Peyer's patch (tissue), 4 donors: ENCODE measurements at regions not wholly inside any gene's neighbourhood (a gene's known extent, or its start where the extent isn't known, plus 50 kb on each side); places are given as distances from the start of the nearest gene placed in this dataset.
A peak's percentile ranks its signal among the peaks of the same experiment; 100 is the strongest.

Experiments used
- DNase-seq, 3 donors: peaks; one replicate each; pipeline ENCODE4 v3.0.0-alpha.2; 2017 to 2019
- H3K27ac ChIP-seq, 4 donors: fragments of 200-600 bp; sonication (generic); one replicate each; pipeline ENCODE4 v1.5.1; 2016 to 2019
- H3K27me3 ChIP-seq, 2 donors: fragments of 200-600 bp; sonication (generic); one replicate each; pipeline ENCODE4 v1.5.1; 2019
- H3K36me3 ChIP-seq, 3 donors: fragments of 200-600 bp; sonication (generic); one replicate each; pipeline ENCODE4 v1.5.1; 2016 to 2019
- H3K4me1 ChIP-seq, 4 donors: fragments of 200-600 bp; sonication (generic); one replicate each; pipeline ENCODE4 v1.5.1; 2016 to 2019
- H3K4me3 ChIP-seq, 4 donors: fragments of 200-600 bp; sonication (generic); 1 replicate in 3 of 4; 2 replicates in 1 of 4; pipeline ENCODE4 v1.5.1; 2016 to 2019; ENCODE audit warnings: mild to moderate bottlenecking in 1 of 4
- H3K9me3 ChIP-seq, 4 donors: fragments of 200-600 bp; sonication (generic); one replicate each; pipeline ENCODE4 v1.5.1; 2016 to 2019; ENCODE audit warnings: mild to moderate bottlenecking in 1 of 4
- POLR2A ChIP-seq, 2 donors: fragments of 450-650 bp; IDR thresholded peaks; one replicate each; pipeline ENCODE4 v1.5.1; 2017; ENCODE audit warnings: antibody characterized with exemption in 2 of 2, mild to moderate bottlenecking in 2 of 2, moderate library complexity in 2 of 2
- TF ChIP-seq, protein P1 (sequence below), 6 experiments: fragments of 450-650 bp in 4 of 6; fragments of 200-600 bp in 2 of 6; sonication (generic) in 1 of 6; IDR thresholded peaks; one replicate each; pipeline ENCODE4 v1.5.1; 2017 to 2019; ENCODE audit warnings: antibody characterized with exemption in 6 of 6, mild to moderate bottlenecking in 3 of 6, moderate library complexity in 1 of 6

DNA sequence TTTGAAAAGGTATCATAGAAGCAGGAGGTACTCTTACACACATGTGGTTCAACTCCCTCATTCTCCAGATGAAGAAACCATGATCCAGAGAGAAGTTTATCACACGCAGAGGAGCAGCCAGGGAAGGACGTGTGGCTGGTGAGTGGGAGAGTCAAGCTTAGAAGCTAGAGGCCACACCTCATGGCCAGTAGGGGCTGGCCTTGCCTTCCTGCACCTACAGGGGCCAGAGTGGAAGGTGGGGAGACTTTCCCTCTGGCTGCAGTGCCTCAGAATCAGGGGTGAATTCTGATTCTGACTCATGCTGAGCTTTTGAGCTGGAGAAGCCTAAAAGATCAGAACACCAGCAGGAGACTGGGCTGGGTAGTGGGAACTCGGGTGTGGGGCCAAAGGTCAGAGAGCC lies 1067.9 kb downstream of the BCL11B start:
- Histone ChIP-seq H3K36me3 (no peaks in the 10 kb centered on the region), H3K4me1 (no peaks in the 10 kb centered on the region), H3K9me3 (no peaks in the 10 kb centered on the region), H3K27ac (no peak overlapping the region), H3K27me3 (no peaks in the 10 kb centered on the region), H3K4me3 (no peak overlapping the region)
- TF ChIP-seq POLR2A (IDR thresholded peaks at IDR 0.05) = no peak
- TF ChIP-seq, protein P1, sequence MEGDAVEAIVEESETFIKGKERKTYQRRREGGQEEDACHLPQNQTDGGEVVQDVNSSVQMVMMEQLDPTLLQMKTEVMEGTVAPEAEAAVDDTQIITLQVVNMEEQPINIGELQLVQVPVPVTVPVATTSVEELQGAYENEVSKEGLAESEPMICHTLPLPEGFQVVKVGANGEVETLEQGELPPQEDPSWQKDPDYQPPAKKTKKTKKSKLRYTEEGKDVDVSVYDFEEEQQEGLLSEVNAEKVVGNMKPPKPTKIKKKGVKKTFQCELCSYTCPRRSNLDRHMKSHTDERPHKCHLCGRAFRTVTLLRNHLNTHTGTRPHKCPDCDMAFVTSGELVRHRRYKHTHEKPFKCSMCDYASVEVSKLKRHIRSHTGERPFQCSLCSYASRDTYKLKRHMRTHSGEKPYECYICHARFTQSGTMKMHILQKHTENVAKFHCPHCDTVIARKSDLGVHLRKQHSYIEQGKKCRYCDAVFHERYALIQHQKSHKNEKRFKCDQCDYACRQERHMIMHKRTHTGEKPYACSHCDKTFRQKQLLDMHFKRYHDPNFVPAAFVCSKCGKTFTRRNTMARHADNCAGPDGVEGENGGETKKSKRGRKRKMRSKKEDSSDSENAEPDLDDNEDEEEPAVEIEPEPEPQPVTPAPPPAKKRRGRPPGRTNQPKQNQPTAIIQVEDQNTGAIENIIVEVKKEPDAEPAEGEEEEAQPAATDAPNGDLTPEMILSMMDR (IDR thresholded peaks at IDR 0.05) = no peak
- DNase-seq = no peak

DNA sequence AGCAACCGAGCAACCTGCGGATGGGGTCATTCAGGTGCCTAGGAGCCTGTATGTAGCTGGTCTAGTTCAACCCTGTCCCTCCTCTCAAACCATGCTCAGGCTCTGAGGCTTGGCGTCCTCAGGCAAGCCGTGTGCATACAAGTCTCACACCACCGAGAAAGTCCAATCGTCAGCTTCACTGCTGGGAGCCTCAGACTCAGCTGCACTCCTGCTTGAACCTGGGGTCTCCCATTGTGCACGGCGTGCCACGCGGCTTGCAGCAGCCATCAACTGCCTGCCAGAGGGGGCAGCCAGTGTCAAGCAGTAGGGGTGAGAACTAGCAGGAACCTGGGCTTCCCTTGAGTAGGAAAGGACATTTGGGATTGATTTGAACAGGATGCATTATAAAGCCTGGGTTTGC lies 1064.6 kb downstream of the BCL11B start:
- TF ChIP-seq POLR2A (IDR thresholded peaks at IDR 0.05) = no peak
- TF ChIP-seq, protein P1 (IDR thresholded peaks at IDR 0.05) = no peak
- Histone ChIP-seq H3K9me3 (no peaks in the 10 kb centered on the region), H3K27me3 (no peaks in the 10 kb centered on the region), H3K4me3 (no peak overlapping the region), H3K27ac (no peak overlapping the region), H3K4me1 (no peaks in the 10 kb centered on the region), H3K36me3 (no peaks in the 10 kb centered on the region)
- DNase-seq = no peak

DNA sequence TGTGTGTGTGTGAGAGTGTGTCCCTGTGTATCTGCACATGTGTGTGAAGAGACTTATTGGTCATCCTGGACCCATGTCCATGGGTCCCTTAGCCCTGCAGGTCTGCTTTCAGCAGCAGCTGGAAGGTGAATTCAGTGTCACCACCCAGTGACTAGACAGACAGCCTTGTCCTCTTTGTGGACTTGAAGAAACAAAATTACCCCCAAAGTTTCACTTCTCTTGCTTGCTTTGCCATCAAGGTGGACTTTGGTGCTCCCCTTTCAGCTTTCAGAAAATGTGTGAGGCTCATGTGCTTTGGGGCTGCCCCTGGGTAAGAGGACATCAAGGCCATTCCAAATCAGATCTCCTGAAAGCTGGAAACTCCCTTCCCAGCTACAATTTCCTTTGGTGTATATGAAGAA lies 1063.8 kb downstream of the BCL11B start:
- Histone ChIP-seq H3K9me3 (no peaks in the 10 kb centered on the region), H3K36me3 (no peaks in the 10 kb centered on the region), H3K27ac (no peak overlapping the region), H3K4me3 (no peak overlapping the region), H3K27me3 (no peaks in the 10 kb centered on the region), H3K4me1 (no peaks in the 10 kb centered on the region)
- no peak for DNase-seq
- no peak for TF ChIP-seq POLR2A (IDR thresholded peaks at IDR 0.05)
- TF ChIP-seq, protein P1 (IDR thresholded peaks at IDR 0.05) = no peak

DNA sequence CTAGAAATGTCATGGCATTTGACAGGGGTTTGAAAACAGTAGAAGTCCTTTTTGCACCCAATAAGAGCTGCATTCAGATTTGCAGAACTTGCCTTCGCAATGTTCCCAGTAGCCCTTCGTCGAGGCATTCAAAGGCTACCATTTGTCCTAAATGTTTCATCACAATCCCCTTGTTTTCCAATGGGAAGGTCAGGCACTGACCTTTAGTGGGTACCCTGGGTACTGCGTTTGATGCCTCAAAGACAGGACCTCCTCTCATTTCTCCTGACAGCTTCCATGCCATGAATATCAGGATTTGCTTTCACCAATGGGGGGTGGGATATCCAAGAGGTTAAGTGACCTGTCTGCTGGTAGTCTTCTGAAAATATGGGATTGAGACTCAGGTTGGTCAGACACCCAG lies 1063.1 kb downstream of the BCL11B start:
- Histone ChIP-seq H3K27ac (no peak overlapping the region), H3K4me1 (no peaks in the 10 kb centered on the region), H3K9me3 (no peaks in the 10 kb centered on the region), H3K4me3 (no peak overlapping the region), H3K36me3 (no peaks in the 10 kb centered on the region), H3K27me3 (no peaks in the 10 kb centered on the region)
- DNase-seq = no peak
- no peak for TF ChIP-seq POLR2A (IDR thresholded peaks at IDR 0.05)
- TF ChIP-seq, protein P1 (IDR thresholded peaks at IDR 0.05) = no peak

DNA sequence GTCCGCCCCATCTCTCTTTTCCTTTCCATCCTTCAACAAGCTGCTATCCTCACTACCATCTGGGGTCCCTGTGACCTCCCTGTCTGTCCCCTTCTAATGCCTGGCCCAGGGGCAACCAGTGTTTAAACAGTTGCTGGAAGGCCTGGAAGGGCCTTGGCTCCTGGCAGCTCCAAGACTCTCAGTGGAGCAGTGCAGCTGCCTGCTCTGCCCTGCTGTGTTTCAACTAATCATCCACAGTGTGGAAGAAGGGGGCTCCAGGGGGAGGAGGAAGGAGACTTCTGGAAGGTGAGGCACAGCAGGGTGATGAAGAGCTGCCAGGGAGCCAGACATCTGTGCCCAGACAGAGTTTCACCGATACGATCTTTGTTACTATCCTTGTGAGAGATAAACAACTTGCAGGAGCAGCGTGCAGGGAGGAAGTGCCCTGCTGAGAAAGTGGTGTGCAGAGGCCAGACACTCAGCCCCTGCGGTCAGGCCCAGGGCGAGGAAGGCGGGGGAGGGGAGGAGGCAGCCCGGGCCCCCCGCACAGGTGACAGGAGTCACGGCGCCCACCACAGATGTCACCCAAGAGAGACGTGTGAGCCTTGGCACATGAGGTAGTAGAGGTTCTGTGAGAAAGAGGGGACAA lies 1061.8 kb downstream of the BCL11B start:
- H3K4me3 ChIP-seq = no peak overlapping the region
- H3K4me1 ChIP-seq = no peaks in the 10 kb centered on the region
- TF ChIP-seq, protein P1 (IDR thresholded peaks at IDR 0.05) = no peak
- no peak for TF ChIP-seq POLR2A (IDR thresholded peaks at IDR 0.05)
- H3K36me3 ChIP-seq = no peaks in the 10 kb centered on the region
- no peaks in the 10 kb centered on the region for H3K27me3 ChIP-seq
- peak in 1 of 3 donors; percentile 36 for DNase-seq
- H3K27ac ChIP-seq = peak overlapping the region in 2 of 4 donors; percentile 19 to 62
- H3K9me3 ChIP-seq = no peaks in the 10 kb centered on the region

DNA sequence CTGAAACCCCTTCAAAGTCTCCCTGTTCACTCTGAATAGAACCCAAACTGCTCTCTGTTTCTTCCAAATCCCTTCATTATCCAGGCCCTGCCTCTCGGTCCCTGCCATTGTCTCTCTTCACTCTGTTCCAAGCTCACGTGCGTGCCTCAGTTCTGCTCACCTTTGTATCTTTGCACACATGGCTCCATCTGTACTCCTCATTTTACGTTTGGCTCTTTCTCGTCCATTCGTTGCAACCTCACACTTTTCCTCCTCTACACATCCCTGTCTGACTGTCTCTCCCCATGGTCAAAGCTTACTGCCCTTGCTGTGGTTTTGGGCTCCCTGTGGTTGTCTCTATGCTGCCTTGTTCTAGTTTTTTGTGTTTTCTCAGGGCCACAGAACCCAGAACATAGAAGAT lies 1054.5 kb downstream of the BCL11B start:
- Histone ChIP-seq H3K4me1 (no peaks in the 10 kb centered on the region), H3K4me3 (no peak overlapping the region), H3K9me3 (no peaks in the 10 kb centered on the region), H3K27ac (no peak overlapping the region), H3K36me3 (no peaks in the 10 kb centered on the region), H3K27me3 (no peaks in the 10 kb centered on the region)
- no peak for TF ChIP-seq POLR2A (IDR thresholded peaks at IDR 0.05)
- TF ChIP-seq, protein P1 (IDR thresholded peaks at IDR 0.05) = no peak
- DNase-seq = no peak
